ENCODE measurements at regions not wholly inside any gene's neighbourhood (a gene's known extent, or its start where the extent isn't known, plus 50 kb on each side); places are given as distances from the start of the nearest gene placed in this dataset.

- no peak for TF ChIP-seq SUZ12 (IDR thresholded peaks at IDR 0.05; ENCODE audit: extremely low read depth, insufficient read depth, insufficient read length)
- TF ChIP-seq YY1 (IDR thresholded peaks at IDR 0.05; ENCODE audit: insufficient read depth, insufficient read length): no peak
Observed at GRCh38 chr12:111099186-111099585, 178.8 kb upstream of the MYL2 start.
